SU-DHL-6 (cell line): ENCODE measurements at regions not wholly inside any gene's neighbourhood (a gene's known extent, or its start where the extent isn't known, plus 50 kb on each side); places are given as distances from the start of the nearest gene placed in this dataset.

ENCODE experiments used
- EZH2phosphoT487 ChIP-seq: fragments of 200-600 bp; sonication (generic), shearing (Covaris generic); conservative IDR thresholded peaks from 2 replicates; pipeline ENCODE4 v1.6.1; 2018; ENCODE audit warnings: mild to moderate bottlenecking, antibody characterized with exemption, low read length, moderate library complexity, mixed read lengths
- TF ChIP-seq, protein P1 (sequence below): fragments of 200-600 bp; sonication (generic); IDR thresholded peaks from one replicate; pipeline ENCODE4 v1.5.1; 2017; ENCODE audit warnings: antibody characterized with exemption, mild to moderate bottlenecking, low read length, moderate library complexity; ENCODE audit not compliant: insufficient read depth, poor library complexity, severe bottlenecking

DNA sequence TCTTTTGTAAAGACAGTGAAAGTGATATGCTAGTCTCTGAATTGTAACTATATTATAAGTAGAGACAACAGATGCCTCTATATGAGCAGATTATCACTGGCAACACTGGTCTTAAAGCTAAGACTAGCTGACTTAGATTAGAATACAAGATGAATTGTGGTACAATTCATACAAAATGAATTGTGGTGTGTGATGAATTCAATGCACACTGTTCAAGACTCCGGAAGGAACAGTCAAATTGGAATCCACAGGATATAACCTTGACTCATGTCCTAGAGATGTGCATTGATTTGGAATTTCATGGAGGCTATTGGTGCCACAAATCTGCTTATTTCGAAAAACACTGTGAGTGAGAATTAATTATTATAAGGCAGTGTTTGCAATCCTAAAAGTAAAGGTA lies 701.8 kb downstream of the PCDH7 start:
- TF ChIP-seq, protein P1, sequence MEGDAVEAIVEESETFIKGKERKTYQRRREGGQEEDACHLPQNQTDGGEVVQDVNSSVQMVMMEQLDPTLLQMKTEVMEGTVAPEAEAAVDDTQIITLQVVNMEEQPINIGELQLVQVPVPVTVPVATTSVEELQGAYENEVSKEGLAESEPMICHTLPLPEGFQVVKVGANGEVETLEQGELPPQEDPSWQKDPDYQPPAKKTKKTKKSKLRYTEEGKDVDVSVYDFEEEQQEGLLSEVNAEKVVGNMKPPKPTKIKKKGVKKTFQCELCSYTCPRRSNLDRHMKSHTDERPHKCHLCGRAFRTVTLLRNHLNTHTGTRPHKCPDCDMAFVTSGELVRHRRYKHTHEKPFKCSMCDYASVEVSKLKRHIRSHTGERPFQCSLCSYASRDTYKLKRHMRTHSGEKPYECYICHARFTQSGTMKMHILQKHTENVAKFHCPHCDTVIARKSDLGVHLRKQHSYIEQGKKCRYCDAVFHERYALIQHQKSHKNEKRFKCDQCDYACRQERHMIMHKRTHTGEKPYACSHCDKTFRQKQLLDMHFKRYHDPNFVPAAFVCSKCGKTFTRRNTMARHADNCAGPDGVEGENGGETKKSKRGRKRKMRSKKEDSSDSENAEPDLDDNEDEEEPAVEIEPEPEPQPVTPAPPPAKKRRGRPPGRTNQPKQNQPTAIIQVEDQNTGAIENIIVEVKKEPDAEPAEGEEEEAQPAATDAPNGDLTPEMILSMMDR, result no peak
- TF ChIP-seq EZH2phosphoT487, result no peak
